COLO668 (cell line): ENCODE measurements at regions not wholly inside any gene's neighbourhood (a gene's known extent, or its start where the extent isn't known, plus 50 kb on each side); places are given as distances from the start of the nearest gene placed in this dataset.
"Not testable (repeated sequence)": the region's sequence is repeated elsewhere in the genome, so short reads cannot be mapped to it uniquely, and the experiment has no call there.

Experiments
- DNase-seq: peaks from one replicate; lab custom pipeline; 2025; ENCODE audit not compliant: unreplicated experiment; lab: John Stamatoyannopoulos, UW

DNA sequence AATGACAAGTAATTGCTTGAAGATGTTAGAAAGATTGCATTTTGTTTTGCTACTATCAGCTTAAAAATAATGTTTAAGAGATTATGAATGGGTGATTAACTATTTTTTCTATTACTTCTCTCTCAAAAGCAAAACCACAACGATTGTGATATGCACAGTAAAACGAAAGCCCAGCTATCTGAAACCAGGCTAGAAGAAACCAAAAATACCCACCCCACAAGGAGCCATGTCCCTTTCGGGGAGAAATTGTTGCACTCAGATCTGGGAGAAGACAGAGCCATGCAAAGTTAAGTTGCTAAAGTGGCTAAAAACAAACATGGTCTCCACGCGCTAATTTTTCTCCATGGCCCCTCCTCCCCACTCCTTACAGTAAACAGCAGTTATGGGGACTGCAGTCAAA is 173.6 kb downstream of the RPS24 start:
- DNase-seq: no peak

DNA sequence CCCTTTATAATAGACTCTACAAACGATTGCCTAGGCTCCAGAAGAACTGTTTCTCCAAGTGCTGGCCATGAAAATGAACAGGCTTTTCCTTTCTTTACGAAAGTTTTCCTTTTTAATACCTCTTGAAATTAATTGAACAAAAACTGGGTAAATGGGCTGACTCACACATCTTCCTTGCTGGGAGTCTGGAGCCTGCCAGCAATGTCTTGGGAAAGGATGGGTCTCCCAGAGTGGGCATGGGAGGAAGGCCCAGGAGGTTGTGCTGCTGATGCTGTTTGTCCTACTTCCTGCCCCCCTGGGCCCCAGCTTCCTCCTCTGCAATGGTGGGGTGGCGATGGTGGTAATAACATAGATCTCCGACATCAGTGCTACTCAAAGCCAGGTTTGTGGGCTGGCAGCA is 174.1 kb downstream of the RPS24 start:
- DNase-seq: no peak

DNA sequence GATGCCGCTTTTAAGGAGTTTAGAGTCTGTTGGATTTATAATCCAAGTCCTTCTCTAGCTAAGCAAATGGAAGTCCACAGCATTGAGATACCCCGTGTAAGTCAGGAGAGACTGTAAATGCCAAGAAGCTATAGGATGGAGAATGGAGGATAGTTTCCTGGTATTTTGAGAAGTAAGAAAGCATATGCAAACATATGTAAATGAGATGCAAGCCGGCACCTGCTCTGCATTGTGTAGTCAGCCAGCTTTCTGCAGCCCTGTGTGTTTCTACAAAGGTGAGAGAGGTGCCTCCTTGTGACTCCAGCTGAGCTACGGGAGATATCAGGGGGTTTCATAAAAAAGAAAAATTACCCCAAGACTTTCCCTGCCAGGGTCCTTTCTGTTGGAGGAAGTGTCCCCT is 176.3 kb downstream of the RPS24 start:
- DNase-seq: no peak

DNA sequence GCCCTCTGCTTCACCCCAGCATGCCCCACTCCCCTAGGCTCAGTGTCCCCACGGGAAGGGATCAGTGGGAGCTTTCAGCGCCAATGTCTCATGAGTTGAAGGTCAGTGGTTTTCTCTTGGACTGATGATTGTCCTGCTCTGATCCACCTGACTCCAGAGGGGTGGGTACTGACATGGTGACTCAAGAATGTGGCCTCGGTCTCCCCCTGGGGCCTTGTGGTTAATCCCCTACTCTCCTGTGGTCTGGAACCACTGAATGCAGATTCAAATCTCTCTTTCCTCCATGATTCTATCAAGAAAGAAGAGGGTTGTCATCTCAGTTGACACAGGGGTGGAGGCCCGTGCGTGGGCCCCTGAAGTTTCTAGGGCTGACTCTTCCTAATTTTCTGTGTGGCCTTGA is 176.9 kb downstream of the RPS24 start:
- DNase-seq: no peak

DNA sequence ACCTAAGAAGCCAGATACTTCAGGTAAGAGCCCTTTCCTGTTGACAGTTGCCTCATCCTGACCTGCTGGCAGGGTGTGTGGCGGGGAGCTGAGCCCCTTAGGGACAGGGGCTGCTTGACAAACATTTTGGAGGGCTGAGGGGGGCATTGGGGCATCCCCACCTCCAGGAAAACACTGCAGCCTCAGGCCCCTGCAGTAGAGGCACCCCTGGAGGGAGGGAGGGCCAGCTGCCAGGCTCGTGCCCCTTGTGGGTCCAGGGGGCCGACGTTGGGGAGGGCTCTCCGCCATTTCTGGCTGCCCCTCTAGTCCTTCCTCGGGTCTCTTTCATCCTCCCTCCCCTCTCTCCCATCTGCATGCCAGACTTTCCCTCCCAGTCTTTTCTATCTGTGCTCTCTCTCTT is 177.3 kb downstream of the RPS24 start:
- DNase-seq: no peak

DNA sequence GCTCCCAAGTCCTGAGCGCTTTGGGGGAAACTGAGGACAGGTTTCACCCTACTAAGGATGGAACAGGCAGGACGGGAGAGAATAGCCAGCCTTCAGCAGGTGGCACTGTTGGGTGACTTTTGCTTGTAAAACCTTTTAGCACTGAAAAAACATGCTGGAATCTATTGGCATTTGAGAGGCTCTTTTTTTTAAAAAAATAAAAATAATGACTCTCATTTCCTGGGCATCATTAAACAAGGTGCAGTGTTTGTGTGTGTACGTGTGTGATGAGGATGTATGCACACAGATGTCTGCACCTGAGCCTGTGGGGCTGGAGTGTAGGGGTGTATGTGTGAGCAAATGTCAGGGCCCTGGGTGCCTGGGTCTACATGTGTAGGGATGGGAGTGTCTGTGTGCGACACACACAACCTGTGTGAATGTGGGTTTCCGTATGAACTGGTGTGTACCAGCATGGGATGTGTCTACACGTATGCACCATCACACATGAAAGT is 177.9 kb downstream of the RPS24 start:
- peak; percentile 9 for DNase-seq

DNA sequence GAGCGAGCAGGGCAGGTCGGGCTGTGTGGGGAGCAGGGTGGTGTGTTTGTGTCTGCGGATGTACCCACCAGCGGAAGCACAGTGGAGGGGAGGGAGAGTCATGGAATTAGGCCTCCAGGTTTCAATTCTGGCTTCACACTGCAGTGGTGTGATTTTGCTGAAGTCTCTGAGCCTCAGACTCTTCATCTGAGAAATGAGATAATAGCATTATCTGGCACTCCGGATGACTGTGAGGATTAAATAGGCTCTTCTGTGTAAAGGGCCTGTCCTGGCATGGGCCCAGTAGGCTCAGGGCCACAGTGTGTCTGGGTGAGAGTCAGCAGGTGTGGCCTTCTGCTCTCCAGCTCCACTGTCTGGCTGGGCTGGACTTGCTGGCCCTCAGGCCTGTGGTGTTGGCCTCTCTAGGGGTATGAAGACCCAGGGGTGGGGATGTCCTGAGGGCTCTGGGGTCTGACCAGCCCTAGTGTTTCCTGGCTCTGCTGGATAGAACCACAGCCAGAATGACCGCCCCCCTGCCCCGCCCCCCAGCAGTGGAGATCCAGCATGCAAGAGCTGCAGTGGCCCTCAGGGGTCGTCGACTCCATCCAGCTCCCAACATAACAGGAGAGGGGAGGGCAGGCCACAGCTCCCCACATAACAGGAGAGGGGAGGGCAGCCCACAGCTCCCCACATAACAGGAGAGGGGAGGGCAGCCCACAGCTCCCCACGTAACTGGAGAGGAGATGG is 178.6 kb downstream of the RPS24 start:
- no peak for DNase-seq

DNA sequence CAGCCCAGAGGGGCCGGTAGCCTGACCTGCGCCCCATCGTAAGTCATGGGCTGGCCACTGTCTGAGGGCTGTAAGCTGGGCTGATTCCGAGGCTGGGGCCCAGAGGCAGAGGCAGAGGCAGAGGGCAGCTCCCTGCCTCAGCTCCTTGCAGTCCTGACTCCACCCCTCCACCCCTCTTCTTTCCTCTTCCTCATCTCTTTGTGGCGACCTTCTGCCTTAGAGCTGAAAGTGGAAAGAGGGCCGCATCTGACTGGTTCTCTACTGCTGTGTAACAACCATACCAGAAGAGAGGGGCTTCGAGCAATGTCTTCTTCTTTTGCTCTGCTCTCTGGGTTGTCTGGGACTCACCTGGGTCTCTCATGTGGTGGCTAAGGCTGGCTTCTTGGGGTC is 179.1 kb downstream of the RPS24 start:
- no peak for DNase-seq

DNA sequence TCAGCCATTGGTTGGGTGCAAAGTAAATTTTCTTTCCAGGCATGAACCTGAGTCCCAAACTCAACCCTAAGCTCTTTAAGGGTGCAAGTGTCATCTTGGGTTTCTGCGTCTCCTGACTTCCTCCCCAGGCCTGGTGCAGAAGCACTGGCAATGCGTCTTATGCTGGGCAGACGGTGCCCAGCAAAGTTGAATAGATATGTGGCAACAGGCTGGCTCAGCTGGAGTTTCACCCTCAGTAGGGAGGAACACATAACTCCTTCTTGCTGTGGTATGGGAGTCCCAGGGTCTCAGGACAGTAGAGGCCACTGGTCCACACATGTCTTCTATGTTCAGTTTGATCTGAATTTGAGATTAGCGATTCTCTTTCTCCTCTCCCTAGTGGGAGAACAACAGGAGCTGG is 181.3 kb downstream of the RPS24 start:
- no peak for DNase-seq

DNA sequence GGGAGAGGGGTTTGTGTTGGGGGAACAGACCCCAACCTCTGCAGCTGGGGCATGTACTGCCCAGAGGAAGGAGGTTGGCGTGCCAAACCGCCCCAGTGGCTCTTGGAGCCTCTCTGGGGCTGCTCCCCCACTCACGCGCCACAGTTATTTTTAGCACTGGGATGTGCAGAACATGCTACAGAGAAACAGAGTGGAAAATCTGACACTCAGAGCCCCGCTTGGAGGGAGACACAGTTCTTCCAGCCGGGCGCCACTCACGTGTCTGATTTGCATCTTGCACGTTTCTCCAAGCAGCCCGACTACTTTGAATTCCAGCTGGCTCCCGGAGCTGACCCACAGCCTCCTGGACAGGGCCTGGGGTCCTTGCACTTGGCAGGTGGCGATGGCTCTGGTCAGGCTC is 182.0 kb downstream of the RPS24 start:
- no peak for DNase-seq

DNA sequence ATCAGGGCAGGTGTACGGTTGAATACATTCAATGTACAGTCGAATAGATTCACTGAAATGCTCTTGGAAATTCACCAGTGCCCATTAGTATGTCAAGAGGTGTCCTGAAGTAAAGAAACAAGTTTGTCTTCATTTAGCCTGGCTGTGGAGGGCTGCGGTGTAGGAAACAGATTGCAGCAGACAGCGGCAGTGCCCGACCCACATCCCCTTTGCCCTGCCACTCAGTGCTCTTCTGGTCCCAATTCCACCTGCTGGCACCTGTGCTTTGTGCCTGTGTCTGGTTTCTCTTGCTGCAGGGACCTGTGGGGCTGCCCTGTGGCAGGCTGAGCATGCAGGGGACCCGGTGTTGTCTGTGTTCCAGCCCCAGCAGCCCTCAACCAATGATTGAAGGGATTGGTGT is 183.7 kb downstream of the RPS24 start:
- DNase-seq: no peak

DNA sequence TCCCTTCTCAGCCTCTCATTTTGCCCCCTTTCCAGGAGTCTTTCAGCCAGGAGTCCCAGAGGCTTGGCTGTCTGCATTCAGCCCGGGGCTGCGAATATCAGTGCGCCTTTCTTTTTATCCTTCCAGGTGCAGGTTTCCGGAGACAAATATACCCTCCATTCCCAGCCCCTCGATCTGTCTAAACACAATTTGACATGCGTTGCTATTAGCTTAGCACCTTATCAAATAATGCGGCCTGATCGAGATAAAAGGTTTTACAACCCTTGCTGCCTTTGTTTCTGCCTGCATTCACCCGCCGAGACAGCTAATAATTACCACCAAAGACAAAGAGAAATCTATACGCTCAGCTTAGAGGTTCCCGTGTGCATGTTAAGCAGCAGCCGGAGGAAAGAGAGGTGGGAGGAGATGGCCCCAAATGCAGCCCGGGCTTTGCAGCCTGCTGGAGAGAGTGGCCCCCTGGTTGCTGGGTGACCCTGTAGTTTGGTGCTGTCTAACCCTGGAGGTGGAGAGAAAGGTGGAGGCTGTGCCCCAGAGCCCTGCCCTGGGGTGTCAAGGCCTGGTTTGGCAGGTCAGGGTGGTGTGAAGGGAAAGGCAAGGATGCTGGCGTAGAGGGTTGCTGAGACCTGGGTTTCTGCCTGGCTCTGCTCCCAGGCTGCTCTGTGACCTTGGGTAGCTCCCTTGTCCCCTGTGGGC is 185.3 kb downstream of the RPS24 start:
- DNase-seq: peak; percentile 48

DNA sequence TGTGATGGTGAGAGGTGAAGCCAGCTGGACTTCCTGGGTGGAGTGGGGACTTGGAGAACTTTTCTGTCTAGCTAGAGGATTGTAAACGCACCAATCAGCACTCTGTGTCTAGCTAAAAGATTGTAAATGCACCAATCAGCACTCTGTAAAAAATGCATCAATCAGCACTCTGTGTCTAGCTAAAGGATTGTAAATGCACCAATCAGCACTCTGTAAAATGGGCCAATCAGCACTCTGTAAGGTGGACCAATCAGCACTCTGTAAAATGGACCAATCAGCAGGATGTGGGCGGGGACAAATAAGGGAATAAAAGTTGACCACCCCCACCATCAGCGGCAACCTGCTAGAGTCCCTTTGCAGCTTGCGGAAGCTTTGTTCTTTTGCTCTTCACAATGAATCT is 185.9 kb downstream of the RPS24 start:
- not testable (repeated sequence) for DNase-seq

DNA sequence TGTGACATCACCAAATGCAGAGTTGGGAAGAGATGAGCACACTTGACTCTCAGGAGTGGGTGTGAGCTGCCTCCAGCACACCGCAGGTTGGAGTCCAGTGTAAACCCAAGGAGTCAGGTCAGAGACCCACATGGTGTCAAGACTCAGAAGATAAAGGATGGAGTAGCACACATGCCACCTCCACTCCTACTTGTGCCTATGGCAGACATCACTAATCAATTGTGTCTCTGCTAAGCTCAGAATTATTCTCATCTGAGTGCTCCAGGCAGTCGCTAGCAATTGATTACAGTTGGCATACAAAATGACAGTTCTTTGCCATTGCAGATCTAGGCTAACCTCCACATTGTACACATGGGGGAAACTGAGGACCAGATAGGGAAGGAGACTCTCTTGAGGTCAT is 187.1 kb downstream of the RPS24 start:
- no peak for DNase-seq

DNA sequence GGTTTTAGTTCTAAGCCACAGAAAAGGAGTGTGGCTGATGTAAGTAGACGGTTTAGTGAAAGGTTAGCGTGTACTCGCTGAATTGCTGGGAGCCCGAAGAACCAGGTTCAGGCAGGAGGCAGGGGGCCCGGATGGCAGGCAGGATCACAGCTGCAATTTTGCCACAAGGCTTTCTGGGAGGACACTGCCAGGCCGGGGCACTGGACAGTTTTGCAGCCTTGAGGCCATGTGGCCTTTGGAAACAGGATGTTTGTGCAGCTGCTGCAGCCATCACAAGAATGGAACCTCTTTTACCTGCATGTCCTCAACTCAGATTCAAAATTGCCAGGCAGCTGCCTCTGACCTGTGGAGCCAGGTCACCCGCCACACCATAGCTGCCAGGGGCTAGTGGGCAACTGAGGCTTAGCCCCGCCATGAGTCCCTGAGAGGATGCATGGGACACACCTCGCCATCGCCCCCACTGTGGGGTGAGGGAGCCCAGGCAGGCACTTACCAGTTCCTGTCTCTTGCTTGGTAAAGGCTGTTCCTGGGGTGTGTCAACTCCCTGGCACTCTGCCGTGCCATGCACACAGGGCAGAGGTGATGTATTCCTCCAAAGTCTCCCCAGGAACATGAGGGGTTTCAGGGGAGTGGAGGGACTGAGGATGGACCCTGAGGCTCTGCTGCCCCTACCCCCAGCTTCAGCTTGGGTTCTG is 188.6 kb downstream of the RPS24 start:
- peak; percentile 46 for DNase-seq

DNA sequence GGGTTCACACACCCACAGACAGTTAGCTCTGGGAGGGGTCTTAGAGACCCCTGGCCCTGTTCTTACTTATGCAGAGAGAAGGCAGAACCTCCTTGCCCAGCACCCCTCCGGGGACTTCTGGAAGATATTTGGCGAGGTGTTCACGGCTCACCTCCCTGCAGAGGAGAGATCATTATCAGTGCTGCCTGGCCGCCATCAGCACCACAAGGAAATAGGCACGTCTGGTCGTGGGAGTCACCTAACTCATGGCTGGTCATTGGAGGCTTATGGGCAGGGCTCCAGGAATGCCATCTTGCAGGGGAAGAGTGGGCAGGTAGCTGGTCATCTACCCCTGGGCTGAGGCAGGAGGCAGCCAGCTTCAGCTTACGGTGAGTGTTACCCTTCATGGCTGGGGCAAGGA is 189.4 kb downstream of the RPS24 start:
- no peak for DNase-seq

DNA sequence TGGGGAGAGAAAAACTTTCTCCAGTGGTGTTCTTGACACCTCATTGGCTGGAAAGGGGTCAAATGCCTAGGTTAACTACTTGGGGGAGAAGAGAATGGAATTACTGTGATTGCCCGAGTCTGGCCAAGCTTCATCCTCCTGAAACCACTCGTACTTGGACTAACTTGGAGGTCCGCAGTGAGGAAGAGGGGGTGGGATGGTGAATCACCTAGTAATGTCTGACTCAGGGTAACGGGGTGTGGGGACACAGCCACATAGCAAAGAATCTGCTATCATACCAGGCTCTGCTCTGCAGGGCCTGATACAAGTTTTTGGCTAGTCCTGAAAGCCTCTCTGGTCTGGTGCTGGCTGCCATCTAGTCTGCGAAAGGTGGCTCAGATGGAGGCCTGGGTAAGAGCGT is 190.9 kb downstream of the RPS24 start:
- no peak for DNase-seq

DNA sequence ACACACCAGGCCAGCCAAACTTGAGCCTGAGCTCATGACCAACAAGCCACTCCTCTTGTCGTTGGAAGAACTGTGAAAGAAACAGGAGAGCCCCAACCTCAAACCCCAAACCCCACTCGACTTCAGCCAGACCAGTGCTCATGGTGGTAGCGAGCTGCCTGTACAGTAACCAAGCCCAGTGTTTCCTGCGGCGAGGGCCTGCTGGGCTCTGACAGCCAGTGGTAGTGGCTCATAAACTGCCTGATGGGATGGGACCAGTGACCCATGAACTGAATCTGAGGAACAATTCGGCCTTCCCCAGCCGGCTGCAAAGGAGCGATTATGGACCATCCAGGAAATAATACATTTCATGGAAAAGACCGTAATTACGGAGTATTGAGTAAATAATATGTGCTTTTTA is 191.9 kb downstream of the RPS24 start:
- DNase-seq: no peak

DNA sequence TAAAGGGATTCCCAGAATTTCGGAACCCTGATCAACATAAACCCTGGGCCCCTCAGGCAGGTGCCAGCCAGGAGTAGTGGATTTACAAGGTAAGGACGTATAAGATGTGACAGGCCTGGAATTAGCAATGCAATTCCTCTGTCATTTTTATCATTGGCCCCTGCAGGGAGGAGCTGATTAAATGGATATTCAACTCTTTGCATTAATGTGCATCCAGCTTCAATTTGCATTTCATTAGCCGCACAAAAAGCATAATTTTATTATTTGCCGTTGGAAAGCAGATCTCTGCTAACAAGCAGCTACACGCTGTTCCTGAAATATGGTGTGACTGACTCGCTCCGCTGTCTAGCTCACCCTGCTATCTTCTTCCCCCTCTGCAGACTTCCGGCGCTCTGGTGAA is 195.8 kb downstream of the RPS24 start:
- DNase-seq: no peak

DNA sequence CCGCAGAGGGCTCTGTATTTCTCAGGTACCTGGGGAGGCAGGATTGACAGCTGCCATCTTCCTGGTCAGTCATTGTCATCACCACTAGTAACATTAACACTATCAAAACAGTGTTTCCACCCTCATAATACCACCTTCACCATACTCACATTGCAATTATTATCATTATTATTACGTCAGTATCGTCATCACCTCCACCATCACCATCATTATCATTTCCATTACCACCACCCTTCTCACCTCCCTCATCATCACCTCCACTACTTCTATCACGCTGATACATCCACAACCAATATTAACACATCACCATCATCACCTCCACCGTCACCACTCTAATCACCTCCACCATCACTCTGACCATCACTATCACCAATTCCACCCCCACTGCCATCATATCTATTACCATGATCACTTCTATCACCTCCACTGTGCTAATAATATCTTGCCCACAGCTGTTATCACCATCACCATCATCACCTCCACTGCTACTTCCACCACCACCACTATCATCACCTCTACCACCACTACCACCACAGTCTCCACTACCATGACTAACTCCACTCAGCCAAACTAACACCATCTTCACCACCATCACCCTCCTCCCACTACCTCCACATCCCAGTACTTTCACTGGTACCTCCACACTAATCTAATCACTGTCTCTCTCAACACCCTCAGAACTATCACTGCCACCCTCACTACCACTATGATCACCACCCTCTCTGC is 196.4 kb downstream of the RPS24 start:
- DNase-seq: no peak

DNA sequence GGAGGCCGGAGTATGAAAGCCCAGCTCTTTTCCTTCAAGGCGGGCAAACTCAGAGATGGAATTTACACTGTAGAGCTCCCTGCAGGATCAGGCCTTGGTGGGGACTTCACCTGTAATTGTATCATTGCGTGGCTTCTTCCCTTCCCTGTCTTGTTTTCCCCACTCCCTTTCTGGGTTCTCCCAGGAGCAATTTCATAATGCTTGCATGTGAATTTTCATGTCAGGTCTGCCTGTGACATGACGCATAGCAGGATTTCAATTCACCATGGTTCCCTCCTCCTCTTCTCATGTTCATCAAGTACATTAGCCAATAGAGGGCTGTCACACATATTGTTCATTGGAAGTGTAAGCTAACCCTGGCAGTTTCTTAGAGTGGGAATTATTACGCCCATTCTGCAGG is 197.7 kb downstream of the RPS24 start:
- DNase-seq: no peak

DNA sequence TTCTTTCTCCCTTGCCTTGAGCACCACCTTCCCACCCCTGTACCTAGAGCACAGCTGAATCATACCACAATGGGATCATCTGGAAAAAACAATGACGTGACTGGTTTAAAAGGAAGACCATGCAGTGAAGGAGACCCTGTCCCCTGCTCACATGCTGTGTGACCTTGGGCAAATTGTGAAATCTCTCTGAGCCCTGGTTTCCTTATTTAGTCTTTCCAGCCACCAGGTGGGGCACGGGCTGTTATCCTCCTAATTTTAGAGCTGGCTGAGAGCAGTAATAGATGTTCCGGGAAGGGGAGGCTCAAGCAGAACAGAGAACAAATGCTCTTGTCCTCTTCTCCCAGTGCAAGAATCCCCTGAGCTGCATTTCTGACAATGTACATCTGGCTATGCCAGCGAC is 198.3 kb downstream of the RPS24 start:
- no peak for DNase-seq
